Epithelial cell of esophagus (primary cell): ENCODE measurements at regions not wholly inside any gene's neighbourhood (a gene's known extent, or its start where the extent isn't known, plus 50 kb on each side); places are given as distances from the start of the nearest gene placed in this dataset.

ENCODE experiments used
- DNase-seq: peaks from one replicate; pipeline ENCODE4 v3.0.0; 2010; ENCODE audit warnings: low read depth
- H3K4me3 ChIP-seq: 2 replicates; pipeline ENCODE4 v1.5.1; 2011; ENCODE audit warnings: mild to moderate bottlenecking, low read length, control low read depth
- CTCF ChIP-seq: IDR thresholded peaks from 2 replicates; pipeline ENCODE4 v1.5.1; 2011; ENCODE audit warnings: low read depth, mild to moderate bottlenecking, low read length, control low read depth, inconsistent platforms; ENCODE audit not compliant: insufficient read depth; ENCODE audit errors: missing control alignments

- H3K4me3 ChIP-seq: no peak overlapping the region
- TF ChIP-seq CTCF: no peak
- no peak for DNase-seq
Measured at GRCh38 chr11:122062763-122063162, 53.3 kb downstream of the BLID start.

GRCh38 chr11:122059565-122059964 is 56.5 kb downstream of the BLID start:
- TF ChIP-seq CTCF: no peak
- no peak overlapping the region for H3K4me3 ChIP-seq
- DNase-seq: no peak

GRCh38 chr11:122050021-122050690 is 65.9 kb downstream of the BLID start:
- peak; percentile 53 for DNase-seq

GRCh38 chr11:122048401-122048800 is 67.6 kb downstream of the BLID start:
- no peak overlapping the region for H3K4me3 ChIP-seq
- no peak for DNase-seq
- TF ChIP-seq CTCF: no peak

More at GRCh38 chr11:122050021-122050690, 65.9 kb downstream of the BLID start:
- TF ChIP-seq CTCF: no peak
- H3K4me3 ChIP-seq: no peak overlapping the region

GRCh38 chr11:122046846-122047245 is 69.2 kb downstream of the BLID start:
- peak; percentile 21 for DNase-seq
- H3K4me3 ChIP-seq: no peak overlapping the region
- no peak for TF ChIP-seq CTCF

- H3K4me3 ChIP-seq: no peak overlapping the region
- no peak for DNase-seq
- no peak for TF ChIP-seq CTCF
Measured at GRCh38 chr11:122046438-122046837, 69.6 kb downstream of the BLID start.

GRCh38 chr11:122045181-122045586 is 70.8 kb downstream of the BLID start:
- no peak overlapping the region for H3K4me3 ChIP-seq
- DNase-seq: peak; percentile 97
- no peak for TF ChIP-seq CTCF
